ENCODE measurements at regions not wholly inside any gene's neighbourhood (a gene's known extent, or its start where the extent isn't known, plus 50 kb on each side); places are given as distances from the start of the nearest gene placed in this dataset.

DNA sequence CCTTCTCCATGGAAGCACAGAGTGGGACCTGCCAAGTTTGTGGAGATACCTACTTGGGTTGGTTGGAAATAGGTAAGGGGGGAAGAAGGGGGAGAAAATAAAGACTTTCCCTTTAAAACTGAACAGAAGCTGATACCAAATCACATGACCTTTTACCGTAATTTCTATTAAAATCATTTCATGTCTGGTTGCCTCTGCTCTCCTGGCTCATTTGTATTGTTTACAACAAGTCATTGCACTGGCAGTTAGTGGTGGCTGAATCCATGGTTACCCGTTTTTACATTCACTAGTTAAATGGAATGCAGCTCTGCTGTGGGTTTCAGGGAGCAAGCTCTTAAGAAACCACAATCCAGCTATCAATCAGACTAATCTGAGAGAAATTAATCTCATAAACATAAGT lies 353.7 kb upstream of the ESRRG start:
- TF ChIP-seq, protein P1, sequence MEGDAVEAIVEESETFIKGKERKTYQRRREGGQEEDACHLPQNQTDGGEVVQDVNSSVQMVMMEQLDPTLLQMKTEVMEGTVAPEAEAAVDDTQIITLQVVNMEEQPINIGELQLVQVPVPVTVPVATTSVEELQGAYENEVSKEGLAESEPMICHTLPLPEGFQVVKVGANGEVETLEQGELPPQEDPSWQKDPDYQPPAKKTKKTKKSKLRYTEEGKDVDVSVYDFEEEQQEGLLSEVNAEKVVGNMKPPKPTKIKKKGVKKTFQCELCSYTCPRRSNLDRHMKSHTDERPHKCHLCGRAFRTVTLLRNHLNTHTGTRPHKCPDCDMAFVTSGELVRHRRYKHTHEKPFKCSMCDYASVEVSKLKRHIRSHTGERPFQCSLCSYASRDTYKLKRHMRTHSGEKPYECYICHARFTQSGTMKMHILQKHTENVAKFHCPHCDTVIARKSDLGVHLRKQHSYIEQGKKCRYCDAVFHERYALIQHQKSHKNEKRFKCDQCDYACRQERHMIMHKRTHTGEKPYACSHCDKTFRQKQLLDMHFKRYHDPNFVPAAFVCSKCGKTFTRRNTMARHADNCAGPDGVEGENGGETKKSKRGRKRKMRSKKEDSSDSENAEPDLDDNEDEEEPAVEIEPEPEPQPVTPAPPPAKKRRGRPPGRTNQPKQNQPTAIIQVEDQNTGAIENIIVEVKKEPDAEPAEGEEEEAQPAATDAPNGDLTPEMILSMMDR (IDR thresholded peaks at IDR 0.05; ENCODE audit: low read depth, low read length, poor library complexity, severe bottlenecking) = no peak
- no peak for TF ChIP-seq EZH2phosphoT487 (IDR thresholded peaks at IDR 0.05; ENCODE audit: borderline replicate concordance, low read length)

Data from DOHH2 (cell line).